AG08395 (cell line): ENCODE measurements at regions not wholly inside any gene's neighbourhood (a gene's known extent, or its start where the extent isn't known, plus 50 kb on each side); places are given as distances from the start of the nearest gene placed in this dataset.
"Not testable (repeated sequence)": the region's sequence is repeated elsewhere in the genome, so short reads cannot be mapped to it uniquely, and the experiment has no call there.

ENCODE experiments used
- DNase-seq: peaks from one replicate; pipeline ENCODE4 v3.0.0; 2012; ENCODE audit warnings: mixed read lengths, low spot score

DNA sequence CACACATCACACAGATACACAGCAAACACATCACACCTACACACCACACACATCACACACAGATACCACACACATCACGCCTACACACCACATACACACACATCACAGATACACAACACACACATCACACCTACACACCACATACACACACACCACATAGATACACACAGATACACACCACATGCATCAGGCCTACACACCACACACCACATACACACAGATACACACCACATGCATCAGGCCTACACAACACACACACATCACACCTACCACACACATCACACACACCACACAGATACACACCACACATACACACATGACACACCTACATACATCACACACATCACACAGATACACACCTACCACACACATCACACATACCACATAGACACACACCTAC lies 158.8 kb downstream of the NDUFA10 start:
- DNase-seq: no peak

- DNase-seq: not testable (repeated sequence)
Observed at GRCh38 chr2:239865856-239866255, 159.3 kb downstream of the NDUFA10 start.

DNA sequence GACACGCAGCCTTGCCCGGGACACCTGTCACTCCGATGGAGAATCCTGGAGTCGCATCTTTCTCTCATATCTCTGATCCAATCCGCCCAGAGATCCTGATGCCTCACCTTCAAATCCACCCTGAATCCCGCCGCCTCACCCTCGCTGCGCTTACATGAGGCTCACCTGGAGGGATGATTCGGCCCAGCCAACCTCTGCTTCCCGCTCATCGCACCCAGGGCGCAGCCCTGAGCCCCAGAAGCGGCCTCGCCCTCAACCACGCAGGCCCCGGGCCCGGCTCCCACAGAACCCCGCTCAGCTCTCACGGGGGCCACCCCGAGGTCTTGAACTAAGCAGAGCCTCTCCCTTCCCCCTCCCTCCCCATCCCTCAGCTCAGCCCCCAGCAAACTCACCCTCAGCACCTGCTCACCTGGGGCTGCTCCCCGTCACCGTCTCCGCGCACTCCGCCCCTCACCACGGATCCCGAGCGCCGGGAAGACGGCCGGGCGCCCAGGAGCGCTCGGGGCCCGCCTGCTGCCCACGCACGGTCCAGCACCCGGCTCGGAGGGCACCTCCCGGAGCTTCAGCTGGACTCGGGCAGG lies 160.0 kb downstream of the NDUFA10 start:
- DNase-seq: no peak

DNA sequence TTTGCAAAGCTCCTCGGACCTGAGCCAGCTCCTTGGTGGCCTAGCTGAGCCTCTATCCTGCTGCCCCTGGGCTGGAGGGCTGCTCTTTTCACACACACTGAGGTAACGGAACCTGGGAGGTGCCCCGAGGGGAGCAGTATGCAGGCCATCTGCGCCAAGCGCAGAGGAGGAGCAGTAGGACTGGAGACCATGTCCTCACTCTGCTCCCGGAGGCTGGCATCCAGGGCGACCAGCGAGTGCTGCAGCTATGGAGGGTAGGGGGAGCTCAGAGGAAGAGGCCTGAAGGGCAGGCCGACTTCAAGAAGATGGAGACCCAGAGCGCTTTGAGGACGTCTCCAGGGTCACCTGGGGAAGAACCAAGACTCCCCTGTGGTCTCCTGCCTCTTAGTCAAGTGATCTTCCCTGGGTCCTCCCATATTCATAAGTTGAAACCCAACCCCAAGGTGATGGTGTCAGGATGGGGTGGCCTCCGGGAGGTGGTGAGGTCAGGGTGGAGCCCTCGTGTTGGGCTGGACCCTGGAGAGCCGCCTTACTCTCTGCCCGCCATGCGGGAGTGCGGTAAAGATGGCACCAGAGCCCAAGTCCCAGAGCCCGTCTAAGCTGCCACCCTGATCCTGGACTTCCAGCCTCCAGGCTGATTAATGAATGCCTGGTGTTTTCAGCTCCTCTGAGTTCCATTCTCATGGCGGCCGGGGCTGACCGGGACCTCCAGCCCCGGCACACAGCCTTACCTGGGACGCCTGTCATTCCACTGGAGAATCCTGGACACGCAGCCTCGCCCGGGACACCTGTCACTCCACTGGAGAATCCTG lies 160.7 kb downstream of the NDUFA10 start:
- DNase-seq: no peak

GRCh38 chr2:239862613-239863012 lies 162.5 kb downstream of the NDUFA10 start:
- no peak for DNase-seq

GRCh38 chr2:239858179-239858578 lies 167.0 kb downstream of the NDUFA10 start:
- no peak for DNase-seq

DNA sequence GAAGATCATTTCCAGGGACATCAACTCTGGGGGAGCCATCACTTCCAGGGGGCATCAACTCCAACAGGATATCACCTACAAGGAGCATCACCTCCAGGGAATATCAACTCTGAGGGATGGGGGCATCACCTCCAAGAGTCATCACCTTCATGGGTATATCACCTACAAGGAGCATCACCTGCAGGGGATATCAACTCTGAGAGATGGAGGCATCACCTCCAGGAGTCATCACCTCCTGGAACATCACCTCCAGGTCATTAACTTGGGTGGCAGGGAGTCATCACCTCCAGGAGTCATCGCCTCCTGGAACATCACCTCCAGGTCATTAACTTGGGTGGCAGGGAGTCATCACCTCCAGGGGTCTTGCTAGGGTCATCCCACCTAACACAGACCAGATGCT lies 167.6 kb downstream of the NDUFA10 start:
- no peak for DNase-seq

- no peak for DNase-seq
Observed at GRCh38 chr2:239856620-239857285, 168.4 kb downstream of the NDUFA10 start.

DNA sequence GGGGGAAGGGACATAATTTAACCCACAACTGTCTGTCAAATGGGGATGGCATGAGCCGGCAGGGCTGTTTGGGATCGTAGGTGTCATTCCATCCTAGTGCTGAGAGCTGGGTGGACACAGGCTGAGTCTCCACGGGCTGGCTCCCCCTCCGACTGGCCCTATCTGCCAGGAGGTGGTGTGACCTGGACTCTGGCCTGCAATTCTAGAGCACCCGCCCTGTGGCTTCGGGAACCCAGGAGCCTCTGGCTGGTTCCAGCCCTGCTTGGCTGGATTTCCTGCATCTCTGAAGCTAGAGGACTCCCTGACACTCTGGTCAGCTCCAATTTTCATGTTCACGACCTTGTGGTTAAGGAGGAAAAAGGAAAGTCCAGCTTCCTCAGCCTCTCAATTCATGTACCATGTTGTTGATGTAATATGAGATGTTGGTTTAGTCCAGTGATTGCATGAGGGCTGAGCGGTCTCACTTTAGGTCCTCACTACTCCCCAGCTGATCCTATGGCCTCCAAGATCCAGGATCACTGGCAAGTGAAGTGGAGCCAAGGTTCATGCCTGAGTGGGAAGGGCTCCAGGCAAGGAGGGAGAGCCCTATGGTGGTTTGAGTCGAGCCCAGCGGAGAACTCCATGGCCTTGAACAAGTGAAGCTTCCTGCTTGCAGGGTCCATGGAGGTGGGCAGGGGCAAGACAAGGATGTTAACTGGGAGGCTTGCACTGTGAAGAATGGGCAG lies 169.1 kb downstream of the NDUFA10 start:
- no peak for DNase-seq

- no peak for DNase-seq
Observed at GRCh38 chr2:239854596-239854995, 170.5 kb downstream of the NDUFA10 start.

DNA sequence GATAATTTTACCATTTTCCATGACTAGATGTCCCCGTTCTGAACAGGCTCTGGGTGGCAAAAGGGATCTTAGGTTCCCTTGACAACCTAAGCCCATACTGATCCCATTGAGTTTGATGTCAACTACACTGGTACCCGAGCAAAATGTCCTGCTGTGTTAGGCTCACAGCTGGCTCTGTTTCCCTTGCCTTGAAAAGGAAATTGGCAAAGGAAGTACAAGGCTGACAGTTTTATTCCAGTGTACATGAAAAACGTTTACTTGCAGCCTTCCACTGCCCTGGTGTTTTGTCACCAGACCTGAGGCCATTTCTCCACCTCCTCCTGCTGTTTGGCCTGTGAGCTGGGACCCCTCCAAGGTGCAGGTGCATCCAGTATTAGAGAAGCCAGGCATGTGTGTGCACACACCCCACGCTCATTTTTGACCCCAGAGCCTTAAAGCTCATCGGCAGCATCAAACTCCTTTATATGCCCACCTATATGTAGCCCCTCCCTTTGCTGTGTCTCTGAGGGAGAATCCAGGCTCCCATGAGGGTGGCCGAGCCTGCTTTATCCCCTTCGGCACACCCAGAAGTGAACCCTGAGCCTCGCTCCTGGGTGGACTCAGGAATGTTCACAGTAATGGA lies 171.3 kb downstream of the NDUFA10 start:
- DNase-seq: no peak

DNA sequence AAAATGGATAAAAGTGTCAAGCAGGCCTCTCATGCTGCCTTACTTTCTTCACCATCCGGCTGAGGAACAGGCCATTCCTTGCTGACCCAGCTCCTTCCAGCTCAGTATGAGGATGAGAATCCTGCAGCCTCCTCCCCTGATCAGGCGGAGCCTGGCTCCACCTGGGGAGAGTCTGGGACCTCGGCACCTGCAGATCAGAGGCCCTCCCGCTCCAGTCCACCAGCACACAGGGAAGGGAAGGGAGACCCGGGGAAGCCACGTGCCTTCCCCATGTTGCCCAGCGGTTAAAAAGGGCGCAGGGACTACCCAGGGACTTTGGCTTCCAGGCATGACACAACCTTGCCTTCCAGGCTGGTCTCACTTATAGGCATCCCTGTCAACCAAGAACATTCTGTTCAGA lies 172.0 kb downstream of the NDUFA10 start:
- DNase-seq: no peak

- no peak for DNase-seq
Observed at GRCh38 chr2:239852272-239852671, 172.9 kb downstream of the NDUFA10 start.

GRCh38 chr2:239846789-239847676 lies 178.1 kb downstream of the NDUFA10 start:
- no peak for DNase-seq

DNA sequence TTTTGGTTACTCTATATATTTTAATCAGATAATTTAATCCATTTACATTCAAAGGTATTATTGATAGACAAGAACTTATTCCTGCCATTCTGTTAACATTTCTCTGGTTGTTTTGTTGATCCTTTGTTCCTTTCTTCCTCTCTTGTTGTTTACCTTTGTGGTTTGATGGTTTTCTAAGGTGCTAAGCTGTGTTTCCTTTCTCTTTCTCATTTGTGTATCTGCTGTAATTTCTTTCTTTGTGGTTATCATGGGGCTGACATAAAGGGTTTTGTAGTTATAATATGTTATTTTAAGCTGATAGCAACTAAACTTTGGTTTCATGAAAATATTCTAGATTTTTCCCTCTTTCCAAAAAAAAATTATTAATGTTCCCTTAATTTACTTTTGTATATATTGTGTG lies 179.2 kb downstream of the NDUFA10 start:
- DNase-seq: no peak

- no peak for DNase-seq
Observed at GRCh38 chr2:239839306-239839705, 185.8 kb downstream of the NDUFA10 start.

- DNase-seq: no peak
Observed at GRCh38 chr2:239836021-239836765, 188.9 kb downstream of the NDUFA10 start.

GRCh38 chr2:239835056-239835455 lies 190.1 kb downstream of the NDUFA10 start:
- DNase-seq: no peak

DNA sequence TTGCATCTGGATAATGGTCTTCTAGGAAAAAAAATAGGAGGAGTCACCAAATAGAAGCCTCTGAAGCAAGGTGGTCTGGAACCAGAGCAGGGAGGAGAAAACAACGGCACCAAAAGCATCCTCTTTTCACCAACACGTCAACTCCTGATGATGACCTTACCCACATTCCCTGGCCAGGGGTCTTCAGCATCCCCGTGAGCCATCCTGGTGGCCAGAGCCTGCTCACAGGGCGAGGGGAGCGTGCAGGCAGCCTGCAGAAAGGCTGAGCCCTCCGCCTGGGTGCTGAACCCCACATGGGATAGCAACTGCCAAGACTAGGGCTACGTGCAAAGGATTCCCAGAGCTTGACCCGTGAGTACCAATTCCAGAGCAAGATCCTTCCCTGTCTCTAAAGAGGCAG lies 191.0 kb downstream of the NDUFA10 start:
- no peak for DNase-seq
